ENCODE measurements at regions not wholly inside any gene's neighbourhood (a gene's known extent, or its start where the extent isn't known, plus 50 kb on each side); places are given as distances from the start of the nearest gene placed in this dataset.

DNA sequence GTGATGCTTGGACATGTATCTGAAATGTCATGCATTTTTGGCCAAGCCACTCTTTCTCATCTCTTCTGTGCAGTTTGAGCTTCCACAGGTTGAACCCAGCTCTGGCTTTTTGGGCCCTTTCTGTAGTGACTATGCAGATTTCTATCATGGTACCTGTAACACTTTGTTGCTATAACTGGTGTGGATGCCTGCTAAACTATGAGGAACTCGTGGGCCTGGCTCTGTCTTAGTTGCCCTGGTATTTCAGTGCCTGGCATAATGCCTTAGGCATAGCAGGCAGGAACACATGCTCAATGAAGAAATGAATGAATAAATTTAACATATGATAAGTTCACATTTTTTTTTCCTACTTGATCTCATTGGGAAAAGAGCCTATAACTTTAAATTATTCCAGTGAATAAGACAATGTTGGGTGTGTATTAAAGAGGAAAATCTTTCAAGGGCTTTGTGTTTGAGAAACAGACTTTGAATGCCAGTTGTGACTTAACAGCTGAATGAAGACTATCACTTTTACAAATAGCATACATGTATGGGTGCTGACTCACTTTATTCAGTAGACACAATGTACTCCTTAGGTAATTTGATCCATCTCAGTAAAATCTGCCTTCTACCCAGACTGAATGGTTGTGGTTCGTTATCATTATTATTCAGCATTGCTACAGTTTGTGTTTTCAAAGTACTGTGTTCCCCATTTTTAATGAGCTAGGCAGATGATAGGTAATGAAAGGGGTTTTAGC lies 86.4 kb upstream of the MAP4K3 start:
- TF ChIP-seq, protein P1, sequence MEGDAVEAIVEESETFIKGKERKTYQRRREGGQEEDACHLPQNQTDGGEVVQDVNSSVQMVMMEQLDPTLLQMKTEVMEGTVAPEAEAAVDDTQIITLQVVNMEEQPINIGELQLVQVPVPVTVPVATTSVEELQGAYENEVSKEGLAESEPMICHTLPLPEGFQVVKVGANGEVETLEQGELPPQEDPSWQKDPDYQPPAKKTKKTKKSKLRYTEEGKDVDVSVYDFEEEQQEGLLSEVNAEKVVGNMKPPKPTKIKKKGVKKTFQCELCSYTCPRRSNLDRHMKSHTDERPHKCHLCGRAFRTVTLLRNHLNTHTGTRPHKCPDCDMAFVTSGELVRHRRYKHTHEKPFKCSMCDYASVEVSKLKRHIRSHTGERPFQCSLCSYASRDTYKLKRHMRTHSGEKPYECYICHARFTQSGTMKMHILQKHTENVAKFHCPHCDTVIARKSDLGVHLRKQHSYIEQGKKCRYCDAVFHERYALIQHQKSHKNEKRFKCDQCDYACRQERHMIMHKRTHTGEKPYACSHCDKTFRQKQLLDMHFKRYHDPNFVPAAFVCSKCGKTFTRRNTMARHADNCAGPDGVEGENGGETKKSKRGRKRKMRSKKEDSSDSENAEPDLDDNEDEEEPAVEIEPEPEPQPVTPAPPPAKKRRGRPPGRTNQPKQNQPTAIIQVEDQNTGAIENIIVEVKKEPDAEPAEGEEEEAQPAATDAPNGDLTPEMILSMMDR (conservative IDR thresholded peaks at IDR 0.05; ENCODE audit: low read depth), result no peak
- H3K27ac ChIP-seq, result peak overlapping the region; percentile 41; the same call in 1 of the 2 replicates
- peak; percentile 94 for DNase-seq (ENCODE audit: low spot score)
- POLR2A ChIA-PET (ENCODE audit: low non-redundant PET), result no interaction called here
- CTCF ChIA-PET, result interaction anchor here (0.6 to 1.2 kb wide), 4 partner anchors 66 to 1157 kb away, joined by 3 read pairs; no protein-coding TSS in a partner anchor

DNA sequence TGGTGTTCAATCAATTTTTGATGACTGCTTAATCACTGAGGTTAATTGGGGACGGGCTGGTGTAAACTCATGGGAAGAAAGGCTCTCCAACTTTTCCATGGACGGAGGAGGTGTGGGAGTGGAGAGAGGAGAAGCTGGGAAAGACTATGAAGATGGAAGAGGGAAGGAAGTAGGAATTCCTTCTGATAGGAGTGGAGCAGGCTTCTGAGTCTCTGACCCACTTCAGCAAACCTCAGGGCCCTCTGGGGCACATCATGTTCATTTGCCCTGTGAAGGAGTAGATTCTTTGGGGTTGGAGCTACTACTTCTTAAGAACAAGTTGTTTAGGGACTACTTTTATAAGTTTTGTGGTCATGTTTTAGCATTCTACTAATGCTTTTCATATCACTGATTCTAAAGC lies 87.0 kb upstream of the MAP4K3 start:
- DNase-seq (ENCODE audit: low spot score), result no peak
- peak overlapping the region; percentile 41; the same call in 1 of the 2 replicates for H3K27ac ChIP-seq
- POLR2A ChIA-PET (ENCODE audit: low non-redundant PET), result no interaction called here
- TF ChIP-seq, protein P1 (conservative IDR thresholded peaks at IDR 0.05; ENCODE audit: low read depth), result no peak
- CTCF ChIA-PET, result interaction anchor here (0.6 kb wide), 1 partner anchor 1156 kb away, joined by 3 read pairs; no protein-coding TSS in a partner anchor

DNA sequence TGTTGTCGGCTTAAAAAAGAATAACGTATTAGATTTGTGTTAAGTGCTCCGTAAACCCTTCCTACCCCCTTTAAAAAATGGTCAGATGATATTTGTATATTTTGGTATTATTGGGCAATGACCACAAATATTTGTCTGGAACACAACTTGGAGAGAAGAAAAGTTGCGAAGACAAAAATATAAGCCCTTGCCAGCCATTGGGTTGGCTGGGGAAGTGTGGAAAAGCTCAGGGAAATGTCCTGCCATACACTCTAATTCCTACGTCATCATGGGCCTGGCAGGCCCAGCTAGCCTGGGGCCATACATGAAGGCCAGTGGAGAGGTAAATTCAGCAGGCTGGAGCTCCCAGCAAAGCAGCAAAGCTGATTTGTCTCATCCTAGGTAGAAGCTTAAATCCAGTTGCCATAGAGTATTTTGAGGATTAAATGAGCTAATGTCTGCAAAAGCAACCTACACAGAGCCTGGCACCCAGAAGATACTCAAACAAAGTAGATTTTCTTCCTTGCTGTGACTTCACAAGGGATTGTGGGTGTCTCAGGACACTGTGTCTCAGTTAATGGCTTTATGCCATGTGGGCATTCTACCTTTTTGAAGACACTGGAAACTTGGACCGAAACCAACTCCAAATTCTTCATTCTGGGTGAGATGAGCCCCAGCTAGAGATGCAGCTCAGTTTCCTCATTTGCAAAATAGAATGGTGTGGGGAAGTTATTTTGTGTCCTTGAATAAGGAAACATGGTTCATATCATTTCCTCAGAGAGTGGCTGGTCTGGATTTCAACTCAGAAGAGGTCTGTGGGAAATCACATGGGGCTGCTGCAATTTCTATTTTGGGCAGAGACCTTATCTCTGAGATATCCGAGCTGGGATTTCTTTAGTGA lies 87.9 kb upstream of the MAP4K3 start:
- no peak for DNase-seq (ENCODE audit: low spot score)
- ChIA-PET POLR2A (ENCODE audit: low non-redundant PET) (interaction anchor here (0.6 kb wide), 1 partner anchor 225 kb away, joined by 4 read pairs; no protein-coding TSS in a partner anchor), CTCF (no interaction called here)
- TF ChIP-seq, protein P1 (conservative IDR thresholded peaks at IDR 0.05; ENCODE audit: low read depth), result no peak
- H3K27ac ChIP-seq, result no peak overlapping the region

DNA sequence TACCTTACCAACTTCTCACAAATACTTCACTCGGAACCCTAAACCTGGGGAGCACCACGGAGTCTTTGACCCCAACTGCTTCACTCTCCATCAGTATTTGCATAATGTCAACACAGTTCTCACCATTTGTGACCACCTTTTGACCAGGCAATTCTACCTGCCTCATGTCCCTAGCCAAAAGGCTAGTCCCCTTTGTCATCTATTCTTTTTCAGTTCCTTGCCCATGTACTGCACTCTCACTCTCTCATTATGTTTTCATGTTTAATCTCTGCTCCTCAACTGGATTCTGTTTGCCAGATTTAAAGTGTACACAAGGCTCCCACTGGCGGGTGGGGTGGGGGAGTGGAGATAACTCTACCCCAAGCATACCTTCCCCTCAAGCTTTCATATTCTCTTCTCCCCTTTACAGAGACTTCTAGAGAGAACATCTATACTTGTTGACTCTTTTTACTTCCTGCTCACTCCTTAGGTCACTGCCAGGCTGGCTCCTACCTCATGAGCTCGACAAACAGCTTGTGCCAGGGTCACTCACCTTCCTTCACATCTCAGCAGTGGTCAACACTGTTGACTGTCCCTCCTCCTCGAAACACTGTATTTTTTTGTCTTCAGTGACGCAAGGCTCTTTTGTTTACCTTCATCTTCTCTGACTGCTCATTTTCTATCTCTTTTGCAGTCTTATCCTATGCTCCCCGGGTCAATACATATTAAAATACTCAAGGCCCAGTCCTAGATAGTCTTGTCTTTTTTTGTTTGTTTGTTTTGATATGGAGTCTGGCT lies 88.7 kb upstream of the MAP4K3 start:
- CTCF ChIA-PET, result no interaction called here
- TF ChIP-seq, protein P1 (conservative IDR thresholded peaks at IDR 0.05; ENCODE audit: low read depth), result no peak

DNA sequence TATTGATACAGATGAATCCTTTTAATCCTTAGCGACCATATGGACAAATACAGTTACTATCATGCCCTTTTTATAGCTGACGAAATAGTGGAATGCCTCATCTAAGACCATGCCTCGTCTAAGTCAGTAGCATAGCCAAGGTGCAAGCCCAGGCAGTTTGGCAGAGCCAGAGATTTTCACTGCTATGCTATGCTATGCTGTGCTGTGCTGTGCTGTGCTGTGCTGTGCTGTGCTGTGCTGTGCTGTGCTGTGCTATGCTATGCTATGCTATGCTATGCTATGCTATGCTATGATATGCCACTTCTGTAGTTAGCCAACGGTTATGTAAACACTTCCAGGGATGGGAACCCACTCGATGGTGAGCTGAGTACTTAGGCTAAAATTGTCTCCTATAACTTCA lies 91.6 kb upstream of the MAP4K3 start:
- ChIA-PET CTCF (no interaction called here), POLR2A (ENCODE audit: low non-redundant PET) (no interaction called here)
- TF ChIP-seq, protein P1 (conservative IDR thresholded peaks at IDR 0.05; ENCODE audit: low read depth), result no peak
- DNase-seq (ENCODE audit: low spot score), result no peak
- no peak overlapping the region for H3K27ac ChIP-seq

More for the DNA sequence above, 88.7 kb upstream of the MAP4K3 start:
- no peak for DNase-seq (ENCODE audit: low spot score)
- H3K27ac ChIP-seq, result no peak overlapping the region
- POLR2A ChIA-PET (ENCODE audit: low non-redundant PET), result interaction anchor here (0.6 kb wide), 1 partner anchor 224 kb away, joined by 4 read pairs; no protein-coding TSS in a partner anchor

DNA sequence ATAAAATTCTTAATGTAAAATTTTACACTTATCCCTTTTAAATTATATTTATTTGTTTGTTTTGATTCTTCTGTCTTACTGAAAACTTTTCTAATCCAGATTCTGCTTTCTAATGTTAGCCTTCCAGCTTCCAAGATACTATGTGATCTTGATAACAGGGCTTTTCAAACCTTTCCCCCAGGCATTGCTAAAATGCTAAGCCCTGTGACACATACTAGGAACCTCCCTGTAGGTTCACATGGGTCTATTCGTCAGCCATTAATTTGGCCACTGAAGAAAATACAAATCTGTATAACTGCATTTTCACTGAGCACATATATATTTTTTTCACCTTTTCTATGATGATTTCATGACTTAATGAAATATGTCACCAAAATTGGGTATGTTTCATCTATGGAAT lies 92.8 kb upstream of the MAP4K3 start:
- TF ChIP-seq, protein P1 (conservative IDR thresholded peaks at IDR 0.05; ENCODE audit: low read depth), result no peak
- POLR2A ChIA-PET (ENCODE audit: low non-redundant PET), result no interaction called here
- CTCF ChIA-PET, result no interaction called here
- no peak for DNase-seq (ENCODE audit: low spot score)
- no peak overlapping the region for H3K27ac ChIP-seq

All from RWPE1 (cell line).